HL-60/S4 treated with retinoic acid at 250 ng/mL for 4 days and 3 days (cell line): ENCODE measurements at regions not wholly inside any gene's neighbourhood (a gene's known extent, or its start where the extent isn't known, plus 50 kb on each side); places are given as distances from the start of the nearest gene placed in this dataset.

Experiments used
- in situ Hi-C: fragments of 300-500 bp; cut with MboI; formaldehyde crosslinking; loops from 2 replicates; pipeline ENCODE4 v1.7.0; 2022; ENCODE audit warnings: low sequenced_read_pairs

- in situ Hi-C loops: loop anchor here (25.0 kb wide), 1 partner anchor 213 kb away; no protein-coding TSS in a partner anchor
Measured at GRCh38 chr17:68750208-68750562, 149.0 kb upstream of the FAM20A start.

GRCh38 chr17:68749349-68750207, 148.4 kb upstream of the FAM20A start:
- in situ Hi-C loops: loop anchor here (25.0 kb wide), 2 partner anchors 212 to 587 kb away; no protein-coding TSS in a partner anchor

- in situ Hi-C loops: loop anchor here (25.0 kb wide), 1 partner anchor 586 kb away; no protein-coding TSS in a partner anchor
Measured at GRCh38 chr17:68748381-68748780, 147.2 kb upstream of the FAM20A start.

- in situ Hi-C loops: loop anchor here (25.0 kb wide), 1 partner anchor 578 kb away; no protein-coding TSS in a partner anchor
Measured at GRCh38 chr17:68740555-68741447, 139.6 kb upstream of the FAM20A start.

- in situ Hi-C loops: loop anchor here (25.0 kb wide), 1 partner anchor 576 kb away; no protein-coding TSS in a partner anchor
Measured at GRCh38 chr17:68737761-68738443, 136.7 kb upstream of the FAM20A start.

- in situ Hi-C loops: loop anchor here (25.0 kb wide), 1 partner anchor 573 kb away; no protein-coding TSS in a partner anchor
Measured at GRCh38 chr17:68734931-68735330, 133.8 kb upstream of the FAM20A start.

- in situ Hi-C loops: loop anchor here (25.0 kb wide), 1 partner anchor 572 kb away; no protein-coding TSS in a partner anchor
Measured at GRCh38 chr17:68734187-68734900, 133.2 kb upstream of the FAM20A start.

- in situ Hi-C loops: loop anchor here (25.0 kb wide), 1 partner anchor 571 kb away; no protein-coding TSS in a partner anchor
Measured at GRCh38 chr17:68733241-68734176, 132.3 kb upstream of the FAM20A start.

GRCh38 chr17:68732301-68732749, 131.2 kb upstream of the FAM20A start:
- in situ Hi-C loops: loop anchor here (25.0 kb wide), 1 partner anchor 570 kb away; no protein-coding TSS in a partner anchor

- in situ Hi-C loops: loop anchor here (25.0 kb wide), 1 partner anchor 569 kb away; no protein-coding TSS in a partner anchor
Measured at GRCh38 chr17:68731465-68731864, 130.3 kb upstream of the FAM20A start.

- in situ Hi-C loops: no loop called here
Measured at GRCh38 chr17:68719431-68719830, 118.3 kb upstream of the FAM20A start.

GRCh38 chr17:68718926-68719325, 117.8 kb upstream of the FAM20A start:
- in situ Hi-C loops: no loop called here

GRCh38 chr17:68718465-68718864, 117.3 kb upstream of the FAM20A start:
- in situ Hi-C loops: no loop called here

GRCh38 chr17:68714676-68715075, 113.5 kb upstream of the FAM20A start:
- in situ Hi-C loops: no loop called here

- in situ Hi-C loops: no loop called here
Measured at GRCh38 chr17:68711858-68712257, 110.7 kb upstream of the FAM20A start.

- in situ Hi-C loops: no loop called here
Measured at GRCh38 chr17:68710976-68711375, 109.8 kb upstream of the FAM20A start.

- in situ Hi-C loops: no loop called here
Measured at GRCh38 chr17:68710035-68710780, 109.0 kb upstream of the FAM20A start.

- in situ Hi-C loops: no loop called here
Measured at GRCh38 chr17:68709461-68709860, 108.3 kb upstream of the FAM20A start.
